ENCODE measurements at regions not wholly inside any gene's neighbourhood (a gene's known extent, or its start where the extent isn't known, plus 50 kb on each side); places are given as distances from the start of the nearest gene placed in this dataset.

- Histone ChIP-seq H3K4me1 (peaks cover 10% of the 10 kb centered on the region), H3K27ac (no peak overlapping the region), H3K4me3 (no peak overlapping the region), H3K9me3 (peaks cover 13% of the 10 kb centered on the region), H3K27me3 (ENCODE audit: low read depth) (no peaks in the 10 kb centered on the region), H3K36me3 (no peaks in the 10 kb centered on the region)
- ATAC-seq: no peak
- intact Hi-C loops (cut with DNase I): no loop called here
- DNase-seq: no peak
- TF ChIP-seq CTCF (IDR thresholded peaks at IDR 0.05): no peak
Measured at GRCh38 chr14:71648725-71649124, 283.5 kb upstream of the RGS6 start.

- ATAC-seq (no peak), DNase-seq (no peak)
- intact Hi-C loops (cut with DNase I): no loop called here
- no peaks in the 10 kb centered on the region for H3K36me3 ChIP-seq
- no peak overlapping the region for H3K4me3 ChIP-seq
- TF ChIP-seq CTCF (IDR thresholded peaks at IDR 0.05): no peak
- H3K9me3 ChIP-seq: peaks cover 13% of the 10 kb centered on the region
- H3K27me3 ChIP-seq (ENCODE audit: low read depth): no peaks in the 10 kb centered on the region
- peaks cover 10% of the 10 kb centered on the region for H3K4me1 ChIP-seq
- H3K27ac ChIP-seq: no peak overlapping the region
Measured at GRCh38 chr14:71650187-71650755, 282.0 kb upstream of the RGS6 start.

GRCh38 chr14:71651228-71651627 is 281.0 kb upstream of the RGS6 start:
- ATAC-seq (no peak), DNase-seq (no peak)
- TF ChIP-seq CTCF (IDR thresholded peaks at IDR 0.05): no peak
- Histone ChIP-seq H3K27me3 (ENCODE audit: low read depth) (no peaks in the 10 kb centered on the region), H3K4me1 (peaks cover 10% of the 10 kb centered on the region), H3K9me3 (peaks cover 13% of the 10 kb centered on the region), H3K4me3 (no peak overlapping the region), H3K36me3 (no peaks in the 10 kb centered on the region), H3K27ac (no peak overlapping the region)
- intact Hi-C loops (cut with DNase I): no loop called here

- intact Hi-C loops (cut with DNase I): no loop called here
- no peak overlapping the region for H3K27ac ChIP-seq
Measured at GRCh38 chr14:71652368-71652767, 279.9 kb upstream of the RGS6 start.

GRCh38 chr14:71654810-71655209 is 277.4 kb upstream of the RGS6 start:
- no peak for DNase-seq

More at GRCh38 chr14:71652368-71652767, 279.9 kb upstream of the RGS6 start:
- no peaks in the 10 kb centered on the region for H3K36me3 ChIP-seq
- ATAC-seq (no peak), DNase-seq (no peak)
- no peak for TF ChIP-seq CTCF (IDR thresholded peaks at IDR 0.05)
- peaks cover 10% of the 10 kb centered on the region for H3K4me1 ChIP-seq
- peaks cover 13% of the 10 kb centered on the region for H3K9me3 ChIP-seq
- no peak overlapping the region for H3K4me3 ChIP-seq
- H3K27me3 ChIP-seq (ENCODE audit: low read depth): no peaks in the 10 kb centered on the region

More at GRCh38 chr14:71654810-71655209, 277.4 kb upstream of the RGS6 start:
- Histone ChIP-seq H3K27me3 (ENCODE audit: low read depth) (no peaks in the 10 kb centered on the region), H3K27ac (no peak overlapping the region), H3K9me3 (peaks cover 13% of the 10 kb centered on the region), H3K4me1 (peaks cover 10% of the 10 kb centered on the region), H3K4me3 (no peak overlapping the region), H3K36me3 (no peaks in the 10 kb centered on the region)
- ATAC-seq: no peak
- intact Hi-C loops (cut with DNase I): no loop called here
- TF ChIP-seq CTCF (IDR thresholded peaks at IDR 0.05): no peak
